ENCODE measurements at regions not wholly inside any gene's neighbourhood (a gene's known extent, or its start where the extent isn't known, plus 50 kb on each side); places are given as distances from the start of the nearest gene placed in this dataset.
A peak's percentile ranks its signal among the peaks of the same experiment; 100 is the strongest.

- Histone ChIP-seq H3K23ac (ENCODE audit: insufficient read length) (no peak overlapping the region), H3K27me3 (replicated peaks in 1 of 4; ENCODE audit: control insufficient read depth in 3 of 4, extremely low read depth in 1 of 4, insufficient read depth in 3 of 4, low read length in 3 of 4) (no peaks in the 10 kb centered on the region), H4K20me1 (replicated peaks in 1 of 2; ENCODE audit: control insufficient read depth in 1 of 2, insufficient read depth in 2 of 2, low read length in 2 of 2) (no peaks in the 10 kb centered on the region), H2AK5ac (ENCODE audit: low read depth, low read length) (no peak overlapping the region), H2BK15ac (ENCODE audit: low read length) (no peak overlapping the region), H2BK12ac (ENCODE audit: low read depth, low read length) (no peak overlapping the region), H3K9me3 (ENCODE audit: insufficient read depth in 2 of 2, low read depth in 1 of 2, low read length in 1 of 2) (no peaks in the 10 kb centered on the region), H2BK120ac (replicated peaks; ENCODE audit: low read depth, low read length) (no peak overlapping the region), H3K9ac (replicated peaks in 1 of 4; ENCODE audit: extremely low read depth in 1 of 4, low read depth in 3 of 4, low read length in 3 of 4) (no peak overlapping the region), H3K27ac (ENCODE audit: low read depth, low read length) (no peak overlapping the region), H3K18ac (ENCODE audit: extremely low read depth, low read length) (no peak overlapping the region), H4K5ac (ENCODE audit: insufficient read length, low read depth, low read length) (no peak overlapping the region), H2BK5ac (ENCODE audit: low read depth, low read length) (no peak overlapping the region), H2AFZ (ENCODE audit: low read length) (peak overlapping the region; percentile 31; the same call in 1 of the 2 replicates), H3K4me2 (ENCODE audit: insufficient read depth in 1 of 2, low read depth in 2 of 2, low read length in 2 of 2) (no peak overlapping the region), H3K23me2 (ENCODE audit: low read depth, low read length) (no peaks in the 10 kb centered on the region; the same call in 1 of the 2 replicates), H3K79me1 (ENCODE audit: low read depth, low read length) (no peaks in the 10 kb centered on the region), H3K79me2 (ENCODE audit: control insufficient read depth in 1 of 2, insufficient read depth in 2 of 2, low read length in 2 of 2) (no peaks in the 10 kb centered on the region), H2BK20ac (ENCODE audit: low read length) (no peak overlapping the region), H3K4me3 (ENCODE audit: extremely low read depth in 1 of 4, insufficient read depth in 2 of 4, low read depth in 3 of 4, low read length in 4 of 4) (no peak overlapping the region), H3K4me1 (replicated peaks in 1 of 4; ENCODE audit: control insufficient read depth in 3 of 4, insufficient read depth in 4 of 4, low read length in 3 of 4) (no peaks in the 10 kb centered on the region), H4K8ac (ENCODE audit: extremely low read depth, insufficient read depth, low read length) (no peak overlapping the region), H3K4ac (replicated peaks; ENCODE audit: insufficient read length, low read depth, low read length) (no peak overlapping the region), H3K36me3 (ENCODE audit: control insufficient read depth in 2 of 4, insufficient read depth in 4 of 4, low read length in 3 of 4) (no peaks in the 10 kb centered on the region), H3K14ac (ENCODE audit: insufficient read length) (no peak overlapping the region), H4K91ac (replicated peaks; ENCODE audit: insufficient read length, low read length) (no peak overlapping the region), H3K56ac (replicated peaks; ENCODE audit: insufficient read length, low read depth, low read length) (no peak overlapping the region)
- POLR2A ChIA-PET (ENCODE audit: partially characterized antibody), result no interaction called here
- WGBS, 2 experiments (ENCODE audit: extremely low coverage in 1 of 2, insufficient coverage in 1 of 2, insufficient read length in 1 of 2, insufficient replicate concordance in 2 of 2, low coverage in 1 of 2, low lambda C conversion rate in 2 of 2, missing lambda C conversion rate in 1 of 2), result 81% methylated on average over 4 of the region's 4 CpGs; no CpG with 5 or more reads in 1 of the 2 experiments
- CTCF ChIA-PET (ENCODE audit: partially characterized antibody), result interaction anchor here (1.0 kb wide), 1 partner anchor 21 kb away, joined by 3 read pairs; no protein-coding TSS in a partner anchor
- no peak for FAIRE-seq
- DNase-seq (ENCODE audit: low read depth in 1 of 2, low spot score in 2 of 2), result no peak
- TF ChIP-seq SP4 (IDR thresholded peaks at IDR 0.05; ENCODE audit: low read length), result no peak
- TF ChIP-seq SP2 (IDR thresholded peaks at IDR 0.05; ENCODE audit: low read length), result no peak
- TF ChIP-seq EGR1 (IDR thresholded peaks at IDR 0.05; ENCODE audit: borderline replicate concordance, low read depth, low read length), result no peak
- no peak for TF ChIP-seq FOSL1 (IDR thresholded peaks at IDR 0.05; ENCODE audit: insufficient read depth, low read depth, low read length)
- TF ChIP-seq RAD21 (IDR thresholded peaks at IDR 0.05 in 1 of 2, conservative IDR thresholded peaks at IDR 0.05 in 1 of 2; ENCODE audit: low read depth in 2 of 2, low read length in 2 of 2), result no peak
- no peak for TF ChIP-seq ZNF274 (IDR thresholded peaks at IDR 0.05; ENCODE audit: borderline replicate concordance, extremely low read depth, low read length)
- TF ChIP-seq RBBP5 (IDR thresholded peaks at IDR 0.05; ENCODE audit: borderline replicate concordance, low read depth, low read length), result no peak
- no peak for TF ChIP-seq RFX5 (IDR thresholded peaks at IDR 0.05; ENCODE audit: borderline replicate concordance, low read depth, low read length)
- no peak for TF ChIP-seq SP1 (IDR thresholded peaks at IDR 0.05; ENCODE audit: low read depth, low read length)
- no peak for TF ChIP-seq SRF (IDR thresholded peaks at IDR 0.05; ENCODE audit: low read depth, low read length)
- TF ChIP-seq MAX (IDR thresholded peaks at IDR 0.05), result no peak
- TF ChIP-seq KDM1A (IDR thresholded peaks at IDR 0.05; ENCODE audit: borderline replicate concordance, low read length), result no peak
- no peak for TF ChIP-seq POU5F1 (IDR thresholded peaks at IDR 0.05; ENCODE audit: low read depth, low read length)
- no peak for TF ChIP-seq BCL11A (IDR thresholded peaks at IDR 0.05; ENCODE audit: low read depth in 2 of 2, low read length in 2 of 2)
Observed at GRCh38 chr4:11196927-11197522, 231.7 kb downstream of the HS3ST1 start.

Data from H1 (cell line).